ENCODE measurements at regions not wholly inside any gene's neighbourhood (a gene's known extent, or its start where the extent isn't known, plus 50 kb on each side); places are given as distances from the start of the nearest gene placed in this dataset.
"Not testable (repeated sequence)": the region's sequence is repeated elsewhere in the genome, so short reads cannot be mapped to it uniquely, and the experiment has no call there.

DNA sequence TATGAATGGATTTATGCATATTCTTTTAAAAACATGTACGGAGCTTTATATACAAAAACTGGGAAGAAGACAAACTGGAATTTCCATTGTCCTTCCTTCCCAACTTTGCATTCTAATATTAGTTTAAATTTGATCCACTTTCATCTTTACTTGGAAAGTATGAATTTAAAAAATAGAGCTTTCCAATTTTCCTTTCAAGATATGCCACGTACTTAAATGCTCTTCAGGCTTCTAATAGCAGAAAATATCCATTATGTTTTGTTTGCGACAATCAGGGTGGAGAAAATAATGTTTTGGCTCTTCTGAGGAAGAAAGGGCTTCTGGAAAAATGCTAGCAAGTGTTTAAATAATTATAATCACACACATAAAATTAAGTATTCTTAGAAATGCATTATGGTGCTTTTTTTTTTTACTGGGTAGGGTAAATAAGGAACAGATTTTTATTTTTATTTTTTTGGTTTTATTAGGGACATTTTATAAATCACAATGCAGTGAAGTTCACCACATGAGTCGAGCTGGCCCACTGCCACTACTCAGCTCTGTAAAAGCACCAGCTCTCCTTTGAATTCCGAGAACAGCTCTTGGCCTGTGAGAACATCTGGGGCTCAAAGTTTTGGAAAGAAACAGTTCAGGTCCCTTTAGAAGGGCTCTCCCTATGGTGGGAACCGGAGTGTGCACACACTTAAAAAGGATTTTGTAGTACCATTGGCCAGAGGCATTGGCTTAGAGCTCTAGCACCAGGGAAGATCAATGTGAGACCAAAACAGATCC is 287.4 kb upstream of the LYPLAL1 start:
- peak; percentile 18 for DNase-seq

DNA sequence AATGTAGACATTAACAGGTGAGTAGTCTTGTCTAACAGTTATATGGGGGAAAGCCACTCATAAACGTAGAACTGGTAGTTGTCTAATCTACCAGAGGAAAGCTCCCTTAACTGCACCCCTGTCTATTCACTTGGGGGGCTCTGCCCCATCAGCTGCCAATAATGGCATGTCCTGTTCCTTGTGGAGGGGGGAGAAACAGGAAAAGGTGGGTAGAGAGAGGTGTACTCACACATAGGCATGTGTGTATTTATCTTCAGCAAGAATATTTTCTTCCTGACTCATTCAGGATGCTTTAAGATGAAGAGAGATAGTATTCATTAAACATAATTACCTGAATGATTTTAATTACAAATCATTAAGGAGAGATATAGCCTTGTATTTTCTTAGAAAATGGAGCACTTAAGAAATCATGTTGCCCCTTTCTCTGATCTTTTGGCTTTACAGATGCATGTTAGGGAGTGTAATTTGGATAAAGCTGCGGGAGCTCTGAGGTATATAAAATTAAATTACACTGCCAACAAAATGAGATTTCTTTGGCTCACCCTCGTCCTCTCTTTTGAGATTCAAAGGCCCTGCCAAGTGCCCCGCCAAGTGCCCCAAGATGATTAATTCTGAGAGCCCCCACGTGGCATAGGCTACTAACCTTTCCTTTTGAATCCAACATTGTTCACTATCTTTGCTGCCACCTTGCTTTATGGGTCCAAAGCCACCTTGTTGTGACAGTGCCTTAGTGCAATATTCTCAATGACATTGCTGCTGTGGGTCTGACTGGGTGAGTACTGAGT is 286.3 kb upstream of the LYPLAL1 start:
- no peak for DNase-seq

DNA sequence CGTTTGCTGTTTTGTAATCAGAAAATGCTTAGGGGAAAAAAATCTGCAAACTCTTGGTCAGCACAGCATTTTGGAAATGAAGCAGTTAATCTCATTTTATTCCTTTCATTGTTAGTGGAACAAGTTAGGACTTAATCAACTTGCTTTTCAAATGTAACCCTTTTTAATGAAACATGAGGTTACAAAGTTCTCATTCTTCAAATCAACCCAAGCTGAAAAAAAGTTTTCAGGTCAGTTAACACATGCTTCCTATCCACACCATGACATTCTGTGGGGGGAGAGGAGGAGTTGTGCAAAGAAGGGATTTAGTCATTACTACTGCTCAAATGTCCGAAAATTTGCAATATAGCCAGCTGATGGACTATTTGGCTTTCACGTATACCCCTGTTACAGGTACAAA is 283.2 kb upstream of the LYPLAL1 start:
- DNase-seq = no peak

DNA sequence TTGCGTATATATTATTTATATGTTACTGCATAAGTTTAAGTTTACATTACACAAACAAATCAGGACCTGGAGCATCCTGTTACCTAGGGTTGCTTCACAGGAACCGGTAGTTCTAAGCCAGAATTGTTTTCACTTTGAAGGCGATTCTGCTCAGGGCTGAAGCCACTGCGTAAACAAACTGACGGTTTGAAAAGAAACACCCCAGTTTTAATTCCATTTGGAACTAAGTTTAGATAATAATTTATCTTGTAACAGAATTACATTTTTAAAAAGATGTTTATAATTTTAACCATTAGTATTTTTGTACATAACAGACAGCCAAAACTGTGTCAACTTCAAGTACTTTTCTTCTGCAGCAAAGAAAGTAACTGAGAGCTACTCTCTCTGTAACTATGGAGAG is 282.1 kb upstream of the LYPLAL1 start:
- DNase-seq = no peak

DNA sequence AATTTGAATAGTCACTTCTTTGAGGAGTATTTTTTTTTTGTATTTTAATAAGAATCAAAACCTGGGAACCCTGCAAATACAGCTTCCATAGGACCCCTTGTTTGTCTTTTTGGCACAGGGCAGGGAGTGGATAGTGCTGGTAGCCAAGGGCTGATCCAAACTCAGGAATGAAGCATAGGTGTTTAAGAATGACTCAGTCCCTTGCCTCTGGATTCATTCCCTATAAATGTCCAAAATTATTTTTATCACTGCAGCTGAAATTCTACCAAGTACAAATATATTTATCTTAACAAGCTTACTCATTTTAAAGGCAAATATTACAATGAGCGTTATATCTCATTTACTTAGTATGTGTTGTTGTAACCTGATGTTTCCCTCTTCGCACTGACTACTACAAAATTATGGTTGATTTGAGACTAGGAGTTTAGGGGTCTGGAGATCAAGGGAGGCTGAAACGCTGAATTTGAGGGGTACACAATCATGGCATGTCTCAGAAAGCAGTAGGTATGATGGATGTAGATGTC is 278.6 kb upstream of the LYPLAL1 start:
- no peak for DNase-seq

DNA sequence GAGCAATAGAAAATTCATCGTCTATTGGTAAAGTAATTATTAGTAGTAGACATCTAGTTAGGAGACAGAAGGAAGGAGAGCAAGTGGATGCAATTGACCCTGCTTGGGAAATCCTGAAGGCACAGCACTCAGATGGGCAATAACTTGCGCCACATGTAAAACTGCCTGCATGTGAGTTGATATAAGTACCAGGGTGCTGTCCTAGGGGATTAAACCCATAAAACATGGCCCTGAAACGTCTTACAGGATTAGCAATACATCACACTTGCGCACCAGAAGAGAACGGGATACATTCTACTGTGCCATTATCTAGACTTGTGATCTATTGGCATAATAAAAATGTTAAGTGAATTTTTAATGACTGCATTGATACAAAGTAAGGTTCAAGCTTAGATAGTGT is 277.5 kb upstream of the LYPLAL1 start:
- DNase-seq = no peak

DNA sequence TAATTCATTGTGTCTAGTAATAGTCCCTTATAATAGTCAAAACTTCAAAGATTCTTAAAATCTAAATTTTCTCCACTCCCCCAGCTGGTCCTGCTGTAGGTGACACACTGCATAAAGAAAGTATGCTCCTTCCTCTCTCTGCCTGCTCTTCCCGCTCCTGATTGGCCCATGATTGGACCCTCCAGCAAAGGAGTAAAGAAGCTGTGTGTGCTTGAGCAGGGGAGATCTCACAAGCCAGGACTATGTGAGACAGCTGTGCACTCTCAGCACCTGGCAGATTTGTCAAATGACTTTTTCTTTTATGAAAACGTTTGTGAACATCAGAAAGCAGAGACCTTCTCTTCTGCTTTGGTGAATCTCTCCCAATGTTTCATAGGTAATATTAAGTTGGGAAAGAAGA is 274.8 kb upstream of the LYPLAL1 start:
- DNase-seq = no peak

DNA sequence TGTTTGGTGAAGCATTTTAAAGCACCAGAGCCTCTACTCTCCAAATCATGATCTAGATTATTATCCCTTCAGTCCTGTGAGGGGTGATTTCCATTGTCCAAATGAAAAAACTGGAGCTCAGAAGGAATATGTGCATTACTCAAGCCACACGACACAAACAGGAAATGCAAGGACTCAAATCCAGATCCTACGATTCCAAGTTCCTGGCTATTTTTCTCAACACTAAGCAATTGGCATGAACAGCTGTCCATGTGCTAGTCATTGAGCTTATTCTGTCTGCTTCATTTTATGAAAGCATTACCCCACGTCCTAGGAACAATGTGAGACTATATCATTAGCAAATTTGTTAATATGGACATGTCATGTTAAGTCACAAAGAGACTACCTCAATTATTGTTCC is 273.1 kb upstream of the LYPLAL1 start:
- no peak for DNase-seq

DNA sequence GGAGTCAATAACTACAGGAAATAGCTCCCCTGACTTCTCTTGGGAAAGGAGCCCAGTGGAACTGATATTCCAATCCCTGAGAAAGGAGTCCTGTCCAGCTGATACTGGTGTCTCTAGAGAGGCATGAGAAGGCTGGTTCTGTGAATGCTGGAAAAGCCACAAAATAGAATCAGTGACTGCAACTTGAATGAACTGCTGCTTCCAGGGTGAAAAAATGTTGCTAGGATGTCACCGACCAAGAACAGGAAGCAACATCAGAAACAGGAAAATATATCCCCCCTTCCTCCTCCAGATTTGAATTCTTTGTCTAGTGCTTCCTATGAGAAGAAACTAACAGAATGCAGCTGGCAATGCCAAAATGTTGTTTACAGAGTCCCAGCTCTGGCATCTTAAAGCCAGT is 269.3 kb upstream of the LYPLAL1 start:
- DNase-seq = no peak

DNA sequence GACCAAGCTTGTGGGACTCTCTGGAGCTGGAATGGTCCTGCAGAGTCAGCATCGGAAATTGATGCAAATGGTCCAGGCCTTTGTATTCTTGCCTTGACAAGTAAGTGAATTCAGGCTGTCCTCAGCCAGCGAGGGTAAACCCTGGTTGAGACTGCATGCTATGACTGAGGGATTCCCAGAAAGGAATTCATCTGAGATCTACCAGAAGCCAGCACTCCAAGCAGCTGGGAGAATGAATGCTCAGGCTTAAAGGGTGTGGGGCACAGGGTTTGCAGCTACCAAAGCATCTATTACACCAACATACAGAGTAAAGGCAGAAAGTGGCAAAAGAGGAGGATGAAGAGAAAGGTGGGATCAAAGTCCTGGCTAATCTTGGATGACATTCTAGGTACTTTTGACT is 257.0 kb upstream of the LYPLAL1 start:
- no peak for DNase-seq

DNA sequence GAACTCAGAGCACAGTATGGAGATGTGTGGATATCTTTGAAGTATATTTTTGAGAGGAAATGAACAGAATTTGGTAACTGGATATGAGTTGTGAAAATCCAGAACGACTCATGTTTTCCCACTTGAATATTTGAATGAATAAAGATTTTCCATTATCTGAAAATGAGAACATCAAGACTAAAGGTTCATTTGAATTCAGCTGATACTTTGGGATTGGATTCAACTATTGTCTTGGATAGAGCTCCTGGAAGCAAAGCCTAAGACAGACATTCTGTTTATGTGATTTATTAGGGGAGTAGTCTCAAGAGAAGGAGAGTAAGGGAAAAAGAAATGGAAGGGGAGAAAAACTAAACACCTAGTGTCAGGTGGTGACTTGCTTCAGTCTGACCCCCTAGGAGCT is 256.0 kb upstream of the LYPLAL1 start:
- no peak for DNase-seq

DNA sequence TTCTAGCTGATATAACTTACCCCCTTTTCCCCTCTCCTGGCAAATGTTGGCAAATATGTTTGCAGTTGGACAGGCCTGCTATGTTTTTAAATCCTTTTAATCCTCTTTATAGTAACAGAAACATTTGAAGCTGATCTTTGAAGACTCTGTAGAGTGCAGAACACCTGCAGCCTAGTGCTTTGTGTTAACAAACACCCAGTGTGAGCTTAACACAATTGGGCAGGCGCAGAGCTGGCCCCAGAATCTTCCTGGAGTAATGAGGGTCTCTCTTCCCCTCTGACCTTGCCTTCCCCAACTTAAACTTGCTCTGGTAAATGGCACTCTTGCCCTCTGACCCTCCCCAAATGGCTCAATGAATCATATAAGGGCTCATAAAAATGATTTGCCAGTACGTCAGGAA is 247.9 kb upstream of the LYPLAL1 start:
- no peak for DNase-seq

DNA sequence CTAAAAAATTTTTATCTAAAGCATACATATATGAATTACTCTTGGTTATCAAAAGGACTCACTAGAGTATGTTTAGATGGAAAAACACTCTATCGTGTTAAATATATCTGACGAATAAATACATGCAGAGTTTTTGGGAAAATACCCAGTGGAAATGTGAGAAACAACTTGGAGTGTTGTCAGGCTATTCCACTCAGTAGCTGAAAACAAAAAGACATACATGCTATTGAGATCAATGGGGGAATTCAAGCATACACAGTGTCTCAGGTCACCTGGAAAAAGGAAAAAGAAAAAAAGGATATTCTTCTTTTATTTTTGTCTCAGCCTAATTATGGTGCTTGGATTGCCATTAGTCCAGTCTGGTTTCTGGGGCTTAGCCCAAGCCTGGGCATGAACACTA is 247.0 kb upstream of the LYPLAL1 start:
- no peak for DNase-seq

DNA sequence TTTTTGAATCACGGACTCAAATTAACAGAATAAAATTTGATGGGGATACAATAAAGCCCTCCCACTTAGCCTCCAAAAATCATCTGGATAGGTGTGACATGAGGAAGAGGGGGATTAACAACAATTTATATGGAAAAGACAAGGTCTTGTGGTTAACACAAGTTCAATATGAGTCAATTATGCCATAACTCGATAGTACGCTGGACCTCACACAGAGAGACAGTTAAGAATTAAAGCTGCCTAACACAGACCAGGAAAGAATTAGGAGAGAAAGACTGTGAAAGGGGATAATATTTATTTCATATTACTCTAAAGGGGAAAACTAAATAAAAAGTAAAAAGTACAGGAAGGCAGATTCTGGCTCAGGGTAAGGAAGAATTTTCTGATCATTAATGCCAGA is 243.7 kb upstream of the LYPLAL1 start:
- no peak for DNase-seq

DNA sequence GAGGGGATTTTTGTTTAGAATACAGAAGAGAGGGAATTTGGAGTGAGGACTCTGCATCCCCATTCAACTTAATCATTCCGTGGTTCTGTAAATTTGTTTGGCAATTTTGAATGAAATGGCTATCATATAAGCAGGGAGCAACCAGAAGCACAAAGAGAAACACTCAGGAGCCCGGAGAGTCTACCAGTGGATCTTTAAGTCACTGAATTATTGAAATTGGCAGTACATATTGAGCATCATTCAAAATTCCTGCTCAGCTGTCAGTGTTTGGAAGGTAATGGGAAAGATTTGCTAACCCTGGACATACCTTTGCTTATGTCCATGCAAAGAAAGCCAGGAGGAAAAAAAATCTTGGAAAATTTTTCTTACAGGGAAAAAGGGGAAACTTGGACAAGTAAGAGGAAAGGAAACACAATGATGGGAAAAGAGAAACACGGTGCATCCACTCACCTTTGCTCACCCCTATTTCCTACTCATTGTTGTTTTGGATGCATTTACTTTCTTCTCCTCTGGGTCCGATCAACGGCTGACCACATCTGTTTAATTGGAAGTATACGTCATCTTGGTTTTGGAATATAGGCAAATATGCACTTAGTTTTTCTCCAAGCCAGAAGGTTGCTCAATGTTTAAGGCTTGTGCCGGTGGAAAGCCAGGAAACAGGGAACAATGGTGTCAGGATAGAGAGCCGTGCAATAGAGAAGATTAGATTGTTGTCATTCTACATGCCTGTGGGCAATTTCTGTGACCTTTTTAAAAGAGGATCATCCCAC is 243.0 kb upstream of the LYPLAL1 start:
- DNase-seq = peak; percentile 60

DNA sequence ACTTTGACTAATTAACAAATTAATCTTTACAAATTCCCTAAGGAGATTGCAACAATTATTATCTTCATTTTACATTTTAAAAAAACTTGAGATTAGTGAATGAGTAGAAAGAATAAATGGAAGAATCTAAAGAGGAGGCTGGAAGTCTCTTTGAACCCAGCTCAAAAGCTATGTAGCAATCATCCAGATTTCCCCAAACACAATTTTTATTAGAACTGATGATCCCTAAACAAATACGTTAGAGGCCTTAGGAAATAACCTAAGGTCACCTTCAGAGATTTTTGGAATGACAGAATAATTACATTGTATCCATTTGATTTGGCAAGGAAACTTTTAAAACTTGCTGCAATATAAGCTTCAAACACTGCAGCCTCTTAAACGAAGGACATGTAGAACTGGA is 242.4 kb upstream of the LYPLAL1 start:
- DNase-seq = no peak

DNA sequence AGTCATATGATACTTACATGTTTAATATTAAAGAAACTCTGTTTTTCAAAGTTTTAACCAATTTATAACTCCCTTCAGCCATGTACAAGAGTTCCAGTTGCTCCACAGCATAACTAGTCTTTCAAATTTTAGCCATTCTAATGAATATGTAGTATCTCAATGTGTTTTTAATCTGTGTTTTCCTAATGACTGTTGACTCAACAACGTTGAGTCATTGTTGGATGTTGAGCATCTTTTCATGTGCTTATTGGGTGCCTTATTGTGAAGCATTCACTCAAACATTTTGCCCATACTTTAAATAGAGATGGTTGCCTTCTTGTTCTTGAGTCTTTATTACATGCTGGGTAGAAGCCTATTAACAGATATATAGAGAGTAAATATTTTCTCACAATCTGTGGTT is 240.2 kb upstream of the LYPLAL1 start:
- peak; percentile 24 for DNase-seq

DNA sequence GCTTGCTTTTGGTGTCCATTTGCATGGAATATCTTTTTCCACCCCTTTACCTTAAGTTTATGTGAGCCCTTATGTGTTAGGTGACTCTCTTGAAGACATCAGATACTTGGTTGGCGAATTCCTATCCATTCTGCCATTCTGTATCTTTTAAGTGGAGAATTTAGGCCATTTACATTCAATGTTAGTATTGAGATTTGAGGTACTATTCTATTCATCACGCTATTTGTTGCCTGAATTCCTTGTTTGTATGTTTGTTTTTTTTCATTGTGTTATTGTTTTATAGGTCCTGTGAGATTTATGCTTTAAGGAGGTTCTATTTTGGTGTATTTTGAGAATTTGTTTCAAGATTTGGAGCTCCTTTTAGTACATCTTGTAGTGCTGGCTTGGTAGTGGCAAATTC is 238.3 kb upstream of the LYPLAL1 start:
- not testable (repeated sequence) for DNase-seq

DNA sequence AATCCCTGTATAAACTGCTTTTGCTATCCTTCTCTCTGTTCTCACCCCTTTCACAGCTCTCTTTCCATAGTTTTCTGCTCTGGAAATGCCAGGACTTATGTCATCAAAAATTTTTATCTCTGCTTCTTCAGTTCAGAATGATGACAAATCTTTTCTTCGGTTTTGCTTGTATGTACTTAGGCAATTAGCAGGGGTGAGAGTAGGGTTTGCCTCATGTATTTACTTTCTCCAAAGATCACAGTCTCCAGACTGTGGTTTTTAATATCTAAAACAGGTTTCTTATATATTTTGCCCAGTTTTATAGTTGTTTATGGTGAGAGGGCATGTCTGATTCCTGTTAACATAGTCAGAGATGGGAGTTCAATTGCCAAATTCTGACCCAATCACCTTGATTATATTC is 235.4 kb upstream of the LYPLAL1 start:
- no peak for DNase-seq

DNA sequence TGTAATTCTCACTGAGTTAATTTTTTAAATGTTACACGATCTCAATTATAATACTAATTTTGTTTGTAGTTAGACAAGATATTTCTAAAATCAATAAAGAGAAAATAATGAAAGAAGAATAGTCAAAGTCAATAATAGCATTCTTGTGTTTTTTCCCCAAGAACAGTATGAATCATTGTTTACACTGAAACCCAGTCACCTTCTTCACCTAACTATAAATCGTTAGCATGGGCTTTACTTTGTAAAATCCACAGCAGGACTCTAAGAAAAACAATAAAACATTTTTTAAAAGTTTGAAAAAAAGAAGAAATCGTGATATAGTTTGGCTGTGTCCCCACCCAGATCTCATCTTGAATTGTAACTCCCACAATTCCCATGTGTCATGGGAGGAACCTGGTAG is 234.6 kb upstream of the LYPLAL1 start:
- no peak for DNase-seq

DNA sequence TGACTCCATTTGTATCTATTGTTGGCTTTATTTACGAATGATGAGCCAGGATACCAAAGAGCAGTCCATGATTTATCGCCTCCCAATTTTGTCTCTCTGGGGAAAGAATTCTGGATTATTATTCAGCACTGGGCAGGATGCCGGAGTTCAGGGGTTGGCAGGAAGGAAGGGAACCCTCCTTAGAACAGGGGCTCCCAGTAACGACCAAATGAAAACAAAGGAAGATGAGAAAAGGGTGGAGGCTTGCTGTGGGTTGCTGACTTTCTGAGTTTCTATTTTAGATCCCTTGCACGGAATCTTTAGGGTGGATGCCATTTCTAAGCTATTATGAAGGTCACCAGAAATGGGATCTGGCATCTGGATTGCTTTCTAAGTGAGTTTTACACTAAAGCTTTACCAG is 231.2 kb upstream of the LYPLAL1 start:
- peak; percentile 7 for DNase-seq

DNA sequence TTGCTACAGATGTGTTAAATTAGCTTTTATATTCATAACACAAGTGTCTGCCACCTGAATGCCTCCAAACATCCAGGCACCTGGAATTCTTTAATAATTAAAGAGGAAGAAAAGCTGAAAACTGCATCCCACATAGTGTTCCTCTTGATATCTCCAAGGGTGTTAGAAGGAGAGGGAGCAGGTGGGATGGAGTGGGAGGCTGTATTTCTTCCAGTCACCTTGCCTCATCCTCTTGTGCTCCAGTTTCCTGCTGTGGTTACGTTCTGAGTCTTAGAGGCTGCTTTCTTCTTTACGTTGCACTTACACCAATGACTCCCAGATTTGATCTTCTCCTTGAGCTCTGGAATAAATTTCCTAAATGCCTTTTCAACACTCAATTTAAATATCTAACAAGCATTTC is 230.3 kb upstream of the LYPLAL1 start:
- DNase-seq = no peak

DNA sequence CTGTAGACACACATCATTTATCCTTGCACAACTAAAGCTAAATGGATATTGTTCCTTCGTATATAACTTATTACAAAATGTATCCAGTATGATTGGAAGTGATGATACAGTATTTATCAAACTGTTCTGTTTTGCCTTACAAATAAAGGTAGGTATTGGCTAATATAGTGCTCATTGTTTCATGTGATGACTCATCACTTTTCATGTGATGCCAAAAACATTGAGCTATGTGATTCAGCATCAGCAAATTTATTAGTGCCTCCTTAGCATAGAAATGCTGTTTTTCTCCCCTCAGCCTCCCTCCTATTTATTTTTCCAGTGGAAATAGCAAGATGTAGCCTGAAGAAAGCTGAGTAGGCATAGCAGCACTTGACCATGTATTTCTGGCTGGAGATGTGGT is 228.6 kb upstream of the LYPLAL1 start:
- DNase-seq = peak; percentile 17

DNA sequence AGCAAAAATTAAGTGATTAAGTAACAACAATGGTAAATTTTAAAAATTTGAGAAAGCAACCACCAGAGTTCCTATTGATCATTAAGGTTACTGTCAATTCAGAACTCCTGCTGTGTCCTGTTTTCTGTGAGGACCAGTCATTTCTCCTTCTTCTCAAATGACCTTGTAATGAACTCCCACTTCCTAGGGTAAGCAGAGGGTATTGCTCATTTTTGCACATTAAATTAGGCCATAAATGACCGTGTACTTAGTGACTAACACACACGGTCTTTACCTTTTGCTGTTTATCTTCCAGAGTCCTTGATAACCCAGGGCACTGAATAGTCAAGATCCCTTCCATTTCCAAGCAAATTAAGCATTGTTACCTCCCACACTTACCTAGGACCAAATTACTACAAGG is 227.5 kb upstream of the LYPLAL1 start:
- DNase-seq = no peak

Measured in fibroblast of skin of right quadriceps (primary cell).